ENCODE measurements at regions not wholly inside any gene's neighbourhood (a gene's known extent, or its start where the extent isn't known, plus 50 kb on each side); places are given as distances from the start of the nearest gene placed in this dataset.

DNA sequence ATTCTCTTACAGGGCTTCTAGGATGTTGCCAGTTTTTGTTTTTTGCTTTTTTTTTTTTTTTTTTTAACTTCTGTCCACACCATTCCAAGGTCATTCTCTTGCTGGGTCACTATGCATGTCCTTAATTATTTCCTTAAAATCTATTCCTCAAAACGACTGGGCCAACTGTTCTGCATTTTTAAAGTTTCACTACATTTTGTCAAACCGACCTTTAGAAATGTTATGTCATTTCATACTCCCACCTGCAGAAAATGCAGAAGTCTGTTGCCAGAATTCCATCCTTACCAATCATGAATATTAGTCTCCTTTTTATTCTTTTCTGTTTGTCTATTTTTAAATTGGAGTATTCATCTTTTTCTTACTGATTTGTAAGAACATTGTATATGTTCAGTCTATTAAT, 295.5 kb downstream of the ZSWIM6 start:
- TF ChIP-seq, protein P1, sequence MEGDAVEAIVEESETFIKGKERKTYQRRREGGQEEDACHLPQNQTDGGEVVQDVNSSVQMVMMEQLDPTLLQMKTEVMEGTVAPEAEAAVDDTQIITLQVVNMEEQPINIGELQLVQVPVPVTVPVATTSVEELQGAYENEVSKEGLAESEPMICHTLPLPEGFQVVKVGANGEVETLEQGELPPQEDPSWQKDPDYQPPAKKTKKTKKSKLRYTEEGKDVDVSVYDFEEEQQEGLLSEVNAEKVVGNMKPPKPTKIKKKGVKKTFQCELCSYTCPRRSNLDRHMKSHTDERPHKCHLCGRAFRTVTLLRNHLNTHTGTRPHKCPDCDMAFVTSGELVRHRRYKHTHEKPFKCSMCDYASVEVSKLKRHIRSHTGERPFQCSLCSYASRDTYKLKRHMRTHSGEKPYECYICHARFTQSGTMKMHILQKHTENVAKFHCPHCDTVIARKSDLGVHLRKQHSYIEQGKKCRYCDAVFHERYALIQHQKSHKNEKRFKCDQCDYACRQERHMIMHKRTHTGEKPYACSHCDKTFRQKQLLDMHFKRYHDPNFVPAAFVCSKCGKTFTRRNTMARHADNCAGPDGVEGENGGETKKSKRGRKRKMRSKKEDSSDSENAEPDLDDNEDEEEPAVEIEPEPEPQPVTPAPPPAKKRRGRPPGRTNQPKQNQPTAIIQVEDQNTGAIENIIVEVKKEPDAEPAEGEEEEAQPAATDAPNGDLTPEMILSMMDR (IDR thresholded peaks at IDR 0.05): no peak
- TF ChIP-seq POLR2A (IDR thresholded peaks at IDR 0.05): no peak

Measured in testis (tissue), 2 donors.